Smooth muscle cell of the brain vasculature (primary cell): ENCODE measurements at regions not wholly inside any gene's neighbourhood (a gene's known extent, or its start where the extent isn't known, plus 50 kb on each side); places are given as distances from the start of the nearest gene placed in this dataset.
"Not testable (repeated sequence)": the region's sequence is repeated elsewhere in the genome, so short reads cannot be mapped to it uniquely, and the experiment has no call there.

ENCODE experiments used
- DNase-seq: peaks from one replicate; pipeline ENCODE4 v3.0.0-alpha.2; 2012; ENCODE audit warnings: low read depth, low spot score

- DNase-seq: not testable (repeated sequence)
Measured at GRCh38 chr12:9309749-9310148, 101.6 kb upstream of the PZP start.

- not testable (repeated sequence) for DNase-seq
Measured at GRCh38 chr12:9308745-9309144, 100.5 kb upstream of the PZP start.

GRCh38 chr12:9308163-9308562 is 100.0 kb upstream of the PZP start:
- DNase-seq: not testable (repeated sequence)

- not testable (repeated sequence) for DNase-seq
Measured at GRCh38 chr12:9307255-9307654, 99.1 kb upstream of the PZP start.

GRCh38 chr12:9306004-9306403 is 97.8 kb upstream of the PZP start:
- not testable (repeated sequence) for DNase-seq

- DNase-seq: not testable (repeated sequence)
Measured at GRCh38 chr12:9304540-9304939, 96.3 kb upstream of the PZP start.

GRCh38 chr12:9295872-9296271 is 87.7 kb upstream of the PZP start:
- DNase-seq: not testable (repeated sequence)

- not testable (repeated sequence) for DNase-seq
Measured at GRCh38 chr12:9294072-9294620, 86.0 kb upstream of the PZP start.

GRCh38 chr12:9293391-9293790 is 85.2 kb upstream of the PZP start:
- DNase-seq: not testable (repeated sequence)

GRCh38 chr12:9289984-9290383 is 81.8 kb upstream of the PZP start:
- not testable (repeated sequence) for DNase-seq

- DNase-seq: not testable (repeated sequence)
Measured at GRCh38 chr12:9284724-9285123, 76.5 kb upstream of the PZP start.

GRCh38 chr12:9284197-9284596 is 76.0 kb upstream of the PZP start:
- DNase-seq: not testable (repeated sequence)

GRCh38 chr12:9283346-9284095 is 75.3 kb upstream of the PZP start:
- DNase-seq: peak; percentile 37

GRCh38 chr12:9276990-9277389 is 68.8 kb upstream of the PZP start:
- DNase-seq: no peak

- no peak for DNase-seq
Measured at GRCh38 chr12:9273276-9273675, 65.1 kb upstream of the PZP start.

GRCh38 chr12:9271875-9272274 is 63.7 kb upstream of the PZP start:
- no peak for DNase-seq

GRCh38 chr12:9264546-9264945 is 56.4 kb upstream of the PZP start:
- DNase-seq: no peak

GRCh38 chr12:9260931-9261330 is 52.7 kb upstream of the PZP start:
- no peak for DNase-seq

GRCh38 chr12:9258676-9259075 is 50.5 kb upstream of the PZP start:
- no peak for DNase-seq
